ENCODE measurements at regions not wholly inside any gene's neighbourhood (a gene's known extent, or its start where the extent isn't known, plus 50 kb on each side); places are given as distances from the start of the nearest gene placed in this dataset.
"Not testable (repeated sequence)": the region's sequence is repeated elsewhere in the genome, so short reads cannot be mapped to it uniquely, and the experiment has no call there.

- no peaks in the 10 kb centered on the region for H3K9me3 ChIP-seq (ENCODE audit: control insufficient read depth, low read length)
- no peaks in the 10 kb centered on the region for H3K4me1 ChIP-seq (ENCODE audit: control insufficient read depth, insufficient read depth, low read length, poor library complexity, severe bottlenecking)
- DNase-seq: no peak
- peaks cover 6% of the 10 kb centered on the region for H3K27me3 ChIP-seq (replicated peaks; ENCODE audit: control insufficient read depth, insufficient read depth, low read length, poor library complexity, severe bottlenecking)
- no peak overlapping the region for H3K4me3 ChIP-seq (ENCODE audit: insufficient read depth, low read depth, low read length, poor library complexity, severe bottlenecking)
- no peak overlapping the region for H3K27ac ChIP-seq (ENCODE audit: insufficient read depth, low read length, poor library complexity, severe bottlenecking)
- no peaks in the 10 kb centered on the region for H3K36me3 ChIP-seq (ENCODE audit: control insufficient read depth, insufficient read depth, low read length)
Measured at GRCh38 chr5:174794931-174795672, 70.7 kb downstream of the MSX2 start.

GRCh38 chr5:174793684-174794328, 69.4 kb downstream of the MSX2 start:
- DNase-seq: peak in 2 of 3 donors; percentile 2 to 3
- no peaks in the 10 kb centered on the region for H3K36me3 ChIP-seq (ENCODE audit: control insufficient read depth, insufficient read depth, low read length)
- H3K27me3 ChIP-seq (replicated peaks; ENCODE audit: control insufficient read depth, insufficient read depth, low read length, poor library complexity, severe bottlenecking): peaks cover 6% of the 10 kb centered on the region

GRCh38 chr5:174793076-174793475, 68.7 kb downstream of the MSX2 start:
- H3K4me3 ChIP-seq (ENCODE audit: insufficient read depth, low read depth, low read length, poor library complexity, severe bottlenecking): no peak overlapping the region
- H3K9me3 ChIP-seq (ENCODE audit: control insufficient read depth, low read length): no peaks in the 10 kb centered on the region
- no peaks in the 10 kb centered on the region for H3K36me3 ChIP-seq (ENCODE audit: control insufficient read depth, insufficient read depth, low read length)
- no peak for DNase-seq
- peaks cover 6% of the 10 kb centered on the region for H3K27me3 ChIP-seq (replicated peaks; ENCODE audit: control insufficient read depth, insufficient read depth, low read length, poor library complexity, severe bottlenecking)
- no peaks in the 10 kb centered on the region for H3K4me1 ChIP-seq (ENCODE audit: control insufficient read depth, insufficient read depth, low read length, poor library complexity, severe bottlenecking)
- H3K27ac ChIP-seq (ENCODE audit: insufficient read depth, low read length, poor library complexity, severe bottlenecking): no peak overlapping the region

More at GRCh38 chr5:174793684-174794328, 69.4 kb downstream of the MSX2 start:
- no peaks in the 10 kb centered on the region for H3K9me3 ChIP-seq (ENCODE audit: control insufficient read depth, low read length)
- no peak overlapping the region for H3K4me3 ChIP-seq (ENCODE audit: insufficient read depth, low read depth, low read length, poor library complexity, severe bottlenecking)
- no peaks in the 10 kb centered on the region for H3K4me1 ChIP-seq (ENCODE audit: control insufficient read depth, insufficient read depth, low read length, poor library complexity, severe bottlenecking)
- H3K27ac ChIP-seq (ENCODE audit: insufficient read depth, low read length, poor library complexity, severe bottlenecking): no peak overlapping the region

- H3K27ac ChIP-seq (ENCODE audit: insufficient read depth, low read length, poor library complexity, severe bottlenecking); H3K4me1 ChIP-seq (ENCODE audit: control insufficient read depth, insufficient read depth, low read length, poor library complexity, severe bottlenecking); H3K4me3 ChIP-seq (ENCODE audit: insufficient read depth, low read depth, low read length, poor library complexity, severe bottlenecking); H3K27me3 ChIP-seq (replicated peaks; ENCODE audit: control insufficient read depth, insufficient read depth, low read length, poor library complexity, severe bottlenecking); H3K9me3 ChIP-seq (ENCODE audit: control insufficient read depth, low read length); DNase-seq; H3K36me3 ChIP-seq (ENCODE audit: control insufficient read depth, insufficient read depth, low read length): not testable (repeated sequence)
Measured at GRCh38 chr5:174792265-174792664, 67.9 kb downstream of the MSX2 start.

GRCh38 chr5:174790906-174791305, 66.5 kb downstream of the MSX2 start:
- Histone ChIP-seq H3K36me3 (ENCODE audit: control insufficient read depth, insufficient read depth, low read length) (no peaks in the 10 kb centered on the region), H3K4me1 (ENCODE audit: control insufficient read depth, insufficient read depth, low read length, poor library complexity, severe bottlenecking) (no peaks in the 10 kb centered on the region), H3K27ac (ENCODE audit: insufficient read depth, low read length, poor library complexity, severe bottlenecking) (no peak overlapping the region), H3K27me3 (replicated peaks; ENCODE audit: control insufficient read depth, insufficient read depth, low read length, poor library complexity, severe bottlenecking) (peaks cover 6% of the 10 kb centered on the region), H3K9me3 (ENCODE audit: control insufficient read depth, low read length) (no peaks in the 10 kb centered on the region), H3K4me3 (ENCODE audit: insufficient read depth, low read depth, low read length, poor library complexity, severe bottlenecking) (no peak overlapping the region)
- no peak for DNase-seq

GRCh38 chr5:174789596-174789995, 65.2 kb downstream of the MSX2 start:
- peaks cover 6% of the 10 kb centered on the region for H3K27me3 ChIP-seq (replicated peaks; ENCODE audit: control insufficient read depth, insufficient read depth, low read length, poor library complexity, severe bottlenecking)
- no peak for DNase-seq
- no peak overlapping the region for H3K27ac ChIP-seq (ENCODE audit: insufficient read depth, low read length, poor library complexity, severe bottlenecking)
- H3K4me1 ChIP-seq (ENCODE audit: control insufficient read depth, insufficient read depth, low read length, poor library complexity, severe bottlenecking): no peaks in the 10 kb centered on the region
- no peak overlapping the region for H3K4me3 ChIP-seq (ENCODE audit: insufficient read depth, low read depth, low read length, poor library complexity, severe bottlenecking)
- no peaks in the 10 kb centered on the region for H3K36me3 ChIP-seq (ENCODE audit: control insufficient read depth, insufficient read depth, low read length)
- H3K9me3 ChIP-seq (ENCODE audit: control insufficient read depth, low read length): no peaks in the 10 kb centered on the region

- no peaks in the 10 kb centered on the region for H3K4me1 ChIP-seq (ENCODE audit: control insufficient read depth, insufficient read depth, low read length, poor library complexity, severe bottlenecking)
- H3K27me3 ChIP-seq (replicated peaks; ENCODE audit: control insufficient read depth, insufficient read depth, low read length, poor library complexity, severe bottlenecking): no peaks in the 10 kb centered on the region
- H3K9me3 ChIP-seq (ENCODE audit: control insufficient read depth, low read length): no peaks in the 10 kb centered on the region
- DNase-seq: no peak
- no peak overlapping the region for H3K27ac ChIP-seq (ENCODE audit: insufficient read depth, low read length, poor library complexity, severe bottlenecking)
- H3K4me3 ChIP-seq (ENCODE audit: insufficient read depth, low read depth, low read length, poor library complexity, severe bottlenecking): no peak overlapping the region
- H3K36me3 ChIP-seq (ENCODE audit: control insufficient read depth, insufficient read depth, low read length): no peaks in the 10 kb centered on the region
Measured at GRCh38 chr5:174785120-174785680, 60.8 kb downstream of the MSX2 start.

Data from effector memory CD4-positive, alpha-beta T cell (primary cell).